Lower leg skin (tissue), 3 donors: ENCODE measurements at regions not wholly inside any gene's neighbourhood (a gene's known extent, or its start where the extent isn't known, plus 50 kb on each side); places are given as distances from the start of the nearest gene placed in this dataset.

Source experiments
- CTCF ChIP-seq, 3 donors: fragments of 450-650 bp; IDR thresholded peaks; one replicate each; pipeline ENCODE4 v1.5.1; 2016; ENCODE audit warnings: antibody characterized with exemption in 3 of 3, mild to moderate bottlenecking in 3 of 3, moderate library complexity in 2 of 3
- POLR2A ChIP-seq, 2 donors: fragments of 450-650 bp; IDR thresholded peaks; one replicate each; pipeline ENCODE4 v1.6.1; 2016 to 2017; ENCODE audit warnings: antibody characterized with exemption in 2 of 2, mild to moderate bottlenecking in 1 of 2, moderate library complexity in 1 of 2

GRCh38 chr3:150020527-150020926, 49.8 kb upstream of the PFN2 start:
- TF ChIP-seq CTCF (IDR thresholded peaks at IDR 0.05) (no peak), POLR2A (IDR thresholded peaks at IDR 0.05) (no peak)
